K562 (cell line): ENCODE measurements at regions not wholly inside any gene's neighbourhood (a gene's known extent, or its start where the extent isn't known, plus 50 kb on each side); places are given as distances from the start of the nearest gene placed in this dataset.

Experiments used
- ATAC-seq: fragments of 200-7000 bp; cut with Tn5 transposase; 3 replicates; pipeline ENCODE4 v1.9.1; 2020; ENCODE audit warnings: moderate library complexity
- BruUV-seq: library from RNA; stranded (reverse); fragments of 400-500 nt; replicated peaks from 2 replicates; lab custom pipeline; 2021; lab: Mats Ljungman, UMichigan
- CTCF ChIA-PET: fragments of 300-600 bp; formaldehyde crosslinking; extraction: SDS; loops from one replicate; lab custom pipeline; 2021; ENCODE audit warnings: low intra/inter-chr PET ratio; lab: Yijun Ruan, JAX
- POLR2A ChIA-PET: fragments of 300-600, 350-650 bp; sonication (Branson Sonifier 250); formaldehyde crosslinking; extraction: SDS; loops from one replicate; lab custom pipeline; 2021; ENCODE audit warnings: antibody characterized with exemption, inconsistent platforms; lab: Yijun Ruan, JAX
- DNase-seq, 4 experiments: peaks; one replicate each; pipeline versions ENCODE4 v3.0.0 to v3.0.0-alpha.2; 2011 to 2018; ENCODE audit warnings: low spot score in 3 of 4, mixed read lengths in 3 of 4; ENCODE audit errors: extremely low read depth in 1 of 4
- FAIRE-seq: peaks from 2 replicates; lab custom pipeline; 2011; peaks lifted over from hg19 to GRCh38; lab: Jason Lieb, UNC
- H2AFZ ChIP-seq: 2 replicates; pipeline ENCODE4 v1.6.0; 2011; ENCODE audit warnings: low read depth, low read length, control low read depth, inconsistent platforms
- H3K27ac ChIP-seq: fragments of 200-600 bp; 3 replicates; pipeline ENCODE4 v1.8.0; 2011; ENCODE audit warnings: low read depth, mild to moderate bottlenecking, control low read depth, inconsistent platforms, low read length, moderate library complexity, mixed read lengths; ENCODE audit errors: extremely low read depth
- H3K27me3 ChIP-seq, 2 experiments: fragments of 300-600 bp in 1 of 2; 2 replicates in 1 of 2; 3 replicates in 1 of 2; pipeline versions ENCODE4 v1.6.0 to v1.8.0; 2011; ENCODE audit warnings: inconsistent platforms in 2 of 2, low read length in 2 of 2, mild to moderate bottlenecking in 1 of 2, mixed read lengths in 1 of 2, moderate library complexity in 1 of 2; ENCODE audit not compliant: control insufficient read depth in 2 of 2, insufficient read depth in 2 of 2
- H3K36me3 ChIP-seq: fragments of 300-600 bp; 3 replicates; pipeline ENCODE4 v1.8.0; 2011; ENCODE audit warnings: mild to moderate bottlenecking, low read length, inconsistent platforms; ENCODE audit not compliant: control insufficient read depth, insufficient read depth
- H3K4me1 ChIP-seq, 2 experiments: fragments of 200-600 bp in 1 of 2; replicated peaks in 1 of 2; 2 replicates in 1 of 2; 3 replicates in 1 of 2; pipeline versions ENCODE4 v1.5.1 to v1.8.0; 2011; ENCODE audit warnings: inconsistent platforms in 2 of 2, low read length in 2 of 2, mild to moderate bottlenecking in 1 of 2, mixed read lengths in 1 of 2, moderate library complexity in 1 of 2; ENCODE audit not compliant: control insufficient read depth in 2 of 2, insufficient read depth in 2 of 2
- H3K4me2 ChIP-seq: 2 replicates; pipeline ENCODE4 v1.6.1; 2011; ENCODE audit warnings: low read length, control low read depth, inconsistent platforms, mixed read lengths; ENCODE audit not compliant: insufficient read depth
- H3K4me3 ChIP-seq: fragments of 200-600 bp; sonication (generic), shearing (Covaris generic); 2 replicates; pipeline ENCODE4 v1.5.1; 2016; ENCODE audit warnings: control low read depth, inconsistent platforms
- H3K79me2 ChIP-seq: fragments of 200-600 bp; 3 replicates; pipeline ENCODE4 v1.8.0; 2011; ENCODE audit warnings: low read length, inconsistent platforms; ENCODE audit not compliant: control insufficient read depth, insufficient read depth
- H3K9ac ChIP-seq, 2 experiments: 2 replicates each; pipeline versions ENCODE4 v1.6.0 to v1.6.1; 2011; ENCODE audit warnings: low read depth in 2 of 2, low read length in 2 of 2, control low read depth in 1 of 2, inconsistent platforms in 1 of 2, mild to moderate bottlenecking in 1 of 2, mixed read lengths in 1 of 2; ENCODE audit not compliant: insufficient read depth in 1 of 2
- H3K9me1 ChIP-seq: one replicate; pipeline ENCODE4 v1.6.0; 2011; ENCODE audit warnings: inconsistent platforms, mild to moderate bottlenecking, low read length, moderate library complexity; ENCODE audit not compliant: control insufficient read depth, insufficient read depth
- H3K9me3 ChIP-seq: replicated peaks from 2 replicates; pipeline ENCODE4 v1.5.1; 2011; ENCODE audit warnings: low read depth, low read length, inconsistent platforms; ENCODE audit not compliant: control insufficient read depth, insufficient read depth
- H4K20me1 ChIP-seq: replicated peaks from 2 replicates; pipeline ENCODE4 v1.6.1; 2011; ENCODE audit warnings: low read length, inconsistent platforms, mixed read lengths; ENCODE audit not compliant: control insufficient read depth, insufficient read depth
- CAMTA2 ChIP-seq: fragments of 250-450 bp; sonication (Bioruptor Pico); conservative IDR thresholded peaks from 2 replicates; pipeline ENCODE4 v1.5.1; 2022
- CCAR2 ChIP-seq: fragments of 200-400 bp; formaldehyde crosslinking; IDR thresholded peaks from 2 replicates; pipeline ENCODE4 v1.6.1; 2017; ENCODE audit warnings: mild to moderate bottlenecking, low read depth, low read length
- ELK1 ChIP-seq: sonication (generic); formaldehyde crosslinking; IDR thresholded peaks from 2 replicates; pipeline ENCODE4 v1.8.1; 2022; ENCODE audit warnings: missing genetic modification reagents
- HMG20A ChIP-seq: fragments of 450-650 bp; formaldehyde crosslinking; conservative IDR thresholded peaks from 2 replicates; pipeline ENCODE4 v1.4.0; 2020; ENCODE audit warnings: mild to moderate bottlenecking, mixed read lengths
- MAX ChIP-seq: sonication (generic); formaldehyde crosslinking; IDR thresholded peaks from 2 replicates; pipeline ENCODE4 v1.9.0; 2022; ENCODE audit warnings: mild to moderate bottlenecking, missing genetic modification reagents
- MBD1 ChIP-seq: fragments of 250-450 bp; sonication (Bioruptor Pico); IDR thresholded peaks from 2 replicates; pipeline ENCODE4 v1.8.0; 2022; ENCODE audit warnings: inconsistent platforms
- NCOA6 ChIP-seq: fragments of 450-650 bp; IDR thresholded peaks from 2 replicates; pipeline ENCODE4 v1.6.1; 2017; ENCODE audit warnings: mild to moderate bottlenecking
- NFATC3 ChIP-seq: fragments of 450-650 bp; IDR thresholded peaks from 2 replicates; pipeline ENCODE4 v1.6.1; 2017; ENCODE audit warnings: mild to moderate bottlenecking
- NFE2 ChIP-seq: IDR thresholded peaks from 2 replicates; pipeline ENCODE4 v1.6.1; 2014; ENCODE audit warnings: antibody characterized with exemption, low read depth
- PCBP2 ChIP-seq: fragments of 200-400 bp; formaldehyde crosslinking; IDR thresholded peaks from 2 replicates; pipeline ENCODE4 v1.6.1; 2018; ENCODE audit warnings: low read length, low read depth, mild to moderate bottlenecking, moderate library complexity; ENCODE audit not compliant: poor library complexity, severe bottlenecking
- PRMT5 ChIP-seq: sonication (generic); formaldehyde crosslinking; IDR thresholded peaks from 2 replicates; pipeline ENCODE4 v1.5.0; 2020; ENCODE audit warnings: missing genetic modification reagents
- SIX5 ChIP-seq, 2 experiments: IDR thresholded peaks; 2 replicates each; pipeline ENCODE4 v1.6.1; 2011; ENCODE audit warnings: low read length in 2 of 2, borderline replicate concordance in 1 of 2, low read depth in 1 of 2, mild to moderate bottlenecking in 1 of 2, moderate library complexity in 1 of 2; ENCODE audit not compliant: insufficient read depth in 1 of 2
- SMARCA5 ChIP-seq: fragments of 450-650 bp; IDR thresholded peaks from 2 replicates; pipeline ENCODE4 v1.6.1; 2016
- ZBTB26 ChIP-seq: fragments of 450-650 bp; formaldehyde crosslinking; IDR thresholded peaks from 2 replicates; pipeline ENCODE4 v1.4.0; 2022; ENCODE audit warnings: missing genetic modification characterization
- ZC3H8 ChIP-seq: fragments of 450-650 bp; IDR thresholded peaks from 2 replicates; pipeline ENCODE4 v1.6.1; 2017
- ZNF282 ChIP-seq: sonication (generic); formaldehyde crosslinking; IDR thresholded peaks from 2 replicates; pipeline ENCODE4 v1.8.1; 2023; ENCODE audit warnings: missing genetic modification reagents
- ZNF717 ChIP-seq: fragments of 250-450 bp; sonication (Bioruptor Pico); IDR thresholded peaks from 2 replicates; pipeline ENCODE4 v1.5.0; 2021
- in situ Hi-C: fragments of 300-500 bp; cut with MboI; formaldehyde crosslinking; loops from 4 replicates; pipeline ENCODE4 v1.15.0; 2018; ENCODE audit warnings: inconsistent platforms, mixed read lengths
- intact Hi-C: fragments of 100-400 bp; cut with micrococcal nuclease; formaldehyde crosslinking; loops from 2 replicates; pipeline ENCODE4 v1.14.2; 2022
- TF ChIP-seq, protein P1 (sequence below): fragments of 250-450 bp; sonication (Bioruptor Pico); IDR thresholded peaks from 2 replicates; pipeline ENCODE4 v1.4.0; 2020; ENCODE audit warnings: mild to moderate bottlenecking, moderate library complexity

- FAIRE-seq (no peak), DNase-seq (no peak), ATAC-seq (no peak)
- Histone ChIP-seq H3K4me2 (no peak overlapping the region), H3K9me3 (no peaks in the 10 kb centered on the region), H3K27ac (no peak overlapping the region), H3K9me1 (no peaks in the 10 kb centered on the region), H4K20me1 (no peaks in the 10 kb centered on the region), H3K36me3 (no peaks in the 10 kb centered on the region), H3K4me3 (no peak overlapping the region), H3K4me1 (no peaks in the 10 kb centered on the region), H3K79me2 (no peaks in the 10 kb centered on the region), H3K9ac (no peak overlapping the region), H2AFZ (no peak overlapping the region), H3K27me3 (no peaks in the 10 kb centered on the region)
- TF ChIP-seq SIX5 (IDR thresholded peaks at IDR 0.05; ENCODE audit: borderline replicate concordance in 1 of 2, insufficient read depth in 1 of 2, low read depth in 1 of 2, low read length in 2 of 2), result no peak
- no peak for TF ChIP-seq MBD1 (CRISPR knock-in tag)
- no peak for TF ChIP-seq CAMTA2 (CRISPR knock-in tag)
- TF ChIP-seq HMG20A (CRISPR knock-in tag), result no peak
- no peak for TF ChIP-seq ZNF282 (CRISPR knock-in tag)
- TF ChIP-seq NFE2, result no peak
- TF ChIP-seq NCOA6, result no peak
- no peak for TF ChIP-seq ELK1
- no peak for TF ChIP-seq ZNF717 (CRISPR knock-in tag)
- TF ChIP-seq, protein P1, sequence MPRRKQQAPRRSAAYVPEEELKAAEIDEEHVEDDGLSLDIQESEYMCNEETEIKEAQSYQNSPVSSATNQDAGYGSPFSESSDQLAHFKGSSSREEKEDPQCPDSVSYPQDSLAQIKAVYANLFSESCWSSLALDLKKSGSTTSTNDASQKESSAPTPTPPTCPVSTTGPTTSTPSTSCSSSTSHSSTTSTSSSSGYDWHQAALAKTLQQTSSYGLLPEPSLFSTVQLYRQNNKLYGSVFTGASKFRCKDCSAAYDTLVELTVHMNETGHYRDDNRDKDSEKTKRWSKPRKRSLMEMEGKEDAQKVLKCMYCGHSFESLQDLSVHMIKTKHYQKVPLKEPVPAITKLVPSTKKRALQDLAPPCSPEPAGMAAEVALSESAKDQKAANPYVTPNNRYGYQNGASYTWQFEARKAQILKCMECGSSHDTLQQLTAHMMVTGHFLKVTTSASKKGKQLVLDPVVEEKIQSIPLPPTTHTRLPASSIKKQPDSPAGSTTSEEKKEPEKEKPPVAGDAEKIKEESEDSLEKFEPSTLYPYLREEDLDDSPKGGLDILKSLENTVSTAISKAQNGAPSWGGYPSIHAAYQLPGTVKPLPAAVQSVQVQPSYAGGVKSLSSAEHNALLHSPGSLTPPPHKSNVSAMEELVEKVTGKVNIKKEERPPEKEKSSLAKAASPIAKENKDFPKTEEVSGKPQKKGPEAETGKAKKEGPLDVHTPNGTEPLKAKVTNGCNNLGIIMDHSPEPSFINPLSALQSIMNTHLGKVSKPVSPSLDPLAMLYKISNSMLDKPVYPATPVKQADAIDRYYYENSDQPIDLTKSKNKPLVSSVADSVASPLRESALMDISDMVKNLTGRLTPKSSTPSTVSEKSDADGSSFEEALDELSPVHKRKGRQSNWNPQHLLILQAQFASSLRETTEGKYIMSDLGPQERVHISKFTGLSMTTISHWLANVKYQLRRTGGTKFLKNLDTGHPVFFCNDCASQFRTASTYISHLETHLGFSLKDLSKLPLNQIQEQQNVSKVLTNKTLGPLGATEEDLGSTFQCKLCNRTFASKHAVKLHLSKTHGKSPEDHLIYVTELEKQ (CRISPR knock-in tag), result no peak
- no peak for TF ChIP-seq PCBP2
- TF ChIP-seq ZBTB26 (CRISPR knock-in tag), result no peak
- TF ChIP-seq SMARCA5, result no peak
- TF ChIP-seq NFATC3, result no peak
- TF ChIP-seq ZC3H8, result no peak
- no peak for TF ChIP-seq MAX (CRISPR knock-in tag)
- TF ChIP-seq PRMT5 (CRISPR knock-in tag), result no peak
- no peak for TF ChIP-seq CCAR2
- in situ Hi-C loops (no loop called here), intact Hi-C loops (no loop called here)
- ChIA-PET CTCF (no interaction called here), POLR2A (no interaction called here)
- BruUV-seq, result no TSS peak
These were observed 1398.3 kb downstream of the DSC3 start for GRCh38 chr18:29644276-29644675.
